Activated T-cell treated with anti-CD3 and anti-CD28 coated beads, Interleukin-2, amount 50 U/mL, for 4 hours (primary cell): ENCODE measurements at regions not wholly inside any gene's neighbourhood (a gene's known extent, or its start where the extent isn't known, plus 50 kb on each side); places are given as distances from the start of the nearest gene placed in this dataset.
A peak's percentile ranks its signal among the peaks of the same experiment; 100 is the strongest.

Experiments used
- ATAC-seq, 2 donors: fragments of 200-7000 bp; cut with Tn5 transposase; one replicate each; pipeline ENCODE4 v1.10.0; 2021
- DNase-seq: peaks from one replicate; pipeline ENCODE4 v3.0.0-alpha.2; 2020
- H3K27me3 Mint-ChIP-seq: one replicate; pipeline ENCODE4 v1.8.0; 2021; ENCODE audit warnings: low read depth, mixed read lengths
- H3K36me3 Mint-ChIP-seq: one replicate; pipeline ENCODE4 v1.8.0; 2022; ENCODE audit warnings: mixed read lengths; ENCODE audit not compliant: insufficient read depth
- H3K4me1 Mint-ChIP-seq: one replicate; pipeline ENCODE4 v1.8.0; 2021; ENCODE audit warnings: low read depth, mixed read lengths
- H3K4me3 Mint-ChIP-seq: one replicate; pipeline ENCODE4 v1.8.0; 2021; ENCODE audit warnings: mild to moderate bottlenecking, moderate library complexity, mixed read lengths
- H3K9me3 Mint-ChIP-seq: one replicate; pipeline ENCODE4 v1.8.0; 2021; ENCODE audit warnings: mixed read lengths

- Mint-ChIP-seq H3K4me3 (no peak overlapping the region), H3K9me3 (peaks cover 7% of the 10 kb centered on the region), H3K36me3 (no peaks in the 10 kb centered on the region), H3K4me1 (no peaks in the 10 kb centered on the region), H3K27me3 (no peaks in the 10 kb centered on the region)
- ATAC-seq: no peak
- no peak for DNase-seq
Observed at GRCh38 chr10:90313576-90314325, 544.1 kb downstream of the HTR7 start.

- DNase-seq (no peak), ATAC-seq (no peak)
- Mint-ChIP-seq H3K9me3 (no peaks in the 10 kb centered on the region), H3K36me3 (no peaks in the 10 kb centered on the region), H3K27me3 (no peaks in the 10 kb centered on the region), H3K4me3 (no peak overlapping the region), H3K4me1 (no peaks in the 10 kb centered on the region)
Observed at GRCh38 chr10:90314718-90315117, 543.1 kb downstream of the HTR7 start.

- ATAC-seq (no peak), DNase-seq (no peak)
- Mint-ChIP-seq H3K4me1 (no peaks in the 10 kb centered on the region), H3K4me3 (no peak overlapping the region), H3K27me3 (no peaks in the 10 kb centered on the region), H3K36me3 (no peaks in the 10 kb centered on the region), H3K9me3 (no peaks in the 10 kb centered on the region)
Observed at GRCh38 chr10:90317172-90317571, 540.7 kb downstream of the HTR7 start.

GRCh38 chr10:90318659-90319058, 539.2 kb downstream of the HTR7 start:
- ATAC-seq (no peak), DNase-seq (no peak)
- no peaks in the 10 kb centered on the region for H3K9me3 Mint-ChIP-seq
- no peaks in the 10 kb centered on the region for H3K36me3 Mint-ChIP-seq
- no peaks in the 10 kb centered on the region for H3K4me1 Mint-ChIP-seq
- H3K4me3 Mint-ChIP-seq: no peak overlapping the region
- no peaks in the 10 kb centered on the region for H3K27me3 Mint-ChIP-seq

GRCh38 chr10:90319188-90319914, 538.5 kb downstream of the HTR7 start:
- H3K9me3 Mint-ChIP-seq: no peaks in the 10 kb centered on the region
- no peaks in the 10 kb centered on the region for H3K4me1 Mint-ChIP-seq
- ATAC-seq (peak; percentile 70 to 77), DNase-seq (no peak)
- H3K4me3 Mint-ChIP-seq: no peak overlapping the region
- no peaks in the 10 kb centered on the region for H3K27me3 Mint-ChIP-seq
- H3K36me3 Mint-ChIP-seq: no peaks in the 10 kb centered on the region

GRCh38 chr10:90321132-90321816, 536.6 kb downstream of the HTR7 start:
- Mint-ChIP-seq H3K4me3 (no peak overlapping the region), H3K4me1 (no peaks in the 10 kb centered on the region), H3K36me3 (no peaks in the 10 kb centered on the region), H3K27me3 (no peaks in the 10 kb centered on the region), H3K9me3 (no peaks in the 10 kb centered on the region)
- DNase-seq (no peak), ATAC-seq (no peak)

- no peak for ATAC-seq
- Mint-ChIP-seq H3K27me3 (no peaks in the 10 kb centered on the region), H3K36me3 (no peaks in the 10 kb centered on the region), H3K4me3 (no peak overlapping the region), H3K4me1 (no peaks in the 10 kb centered on the region), H3K9me3 (no peaks in the 10 kb centered on the region)
- DNase-seq: no peak
Observed at GRCh38 chr10:90326498-90327267, 531.2 kb downstream of the HTR7 start.

GRCh38 chr10:90327611-90328010, 530.2 kb downstream of the HTR7 start:
- Mint-ChIP-seq H3K9me3 (no peaks in the 10 kb centered on the region), H3K27me3 (no peaks in the 10 kb centered on the region), H3K36me3 (no peaks in the 10 kb centered on the region), H3K4me3 (no peak overlapping the region), H3K4me1 (no peaks in the 10 kb centered on the region)
- DNase-seq (no peak), ATAC-seq (no peak)

- Mint-ChIP-seq H3K9me3 (no peaks in the 10 kb centered on the region), H3K27me3 (no peaks in the 10 kb centered on the region), H3K4me1 (no peaks in the 10 kb centered on the region), H3K36me3 (no peaks in the 10 kb centered on the region), H3K4me3 (no peak overlapping the region)
- ATAC-seq: no peak
- no peak for DNase-seq
Observed at GRCh38 chr10:90328459-90328858, 529.4 kb downstream of the HTR7 start.

- Mint-ChIP-seq H3K27me3 (no peaks in the 10 kb centered on the region), H3K9me3 (no peaks in the 10 kb centered on the region), H3K36me3 (no peaks in the 10 kb centered on the region), H3K4me1 (no peaks in the 10 kb centered on the region), H3K4me3 (no peak overlapping the region)
- DNase-seq (no peak), ATAC-seq (no peak)
Observed at GRCh38 chr10:90328896-90329295, 528.9 kb downstream of the HTR7 start.

GRCh38 chr10:90337316-90337715, 520.5 kb downstream of the HTR7 start:
- H3K4me1 Mint-ChIP-seq: no peaks in the 10 kb centered on the region
- H3K27me3 Mint-ChIP-seq: no peaks in the 10 kb centered on the region
- H3K9me3 Mint-ChIP-seq: no peaks in the 10 kb centered on the region
- H3K4me3 Mint-ChIP-seq: no peak overlapping the region
- ATAC-seq (no peak), DNase-seq (no peak)
- H3K36me3 Mint-ChIP-seq: no peaks in the 10 kb centered on the region

- Mint-ChIP-seq H3K4me3 (no peak overlapping the region), H3K4me1 (no peaks in the 10 kb centered on the region), H3K27me3 (no peaks in the 10 kb centered on the region), H3K9me3 (no peaks in the 10 kb centered on the region), H3K36me3 (no peaks in the 10 kb centered on the region)
- DNase-seq: no peak
- no peak for ATAC-seq
Observed at GRCh38 chr10:90342480-90342879, 515.4 kb downstream of the HTR7 start.

- H3K4me3 Mint-ChIP-seq: no peak overlapping the region
Observed at GRCh38 chr10:90344226-90344625, 513.6 kb downstream of the HTR7 start.

GRCh38 chr10:90347239-90347638, 510.6 kb downstream of the HTR7 start:
- Mint-ChIP-seq H3K9me3 (no peaks in the 10 kb centered on the region), H3K36me3 (no peaks in the 10 kb centered on the region), H3K4me1 (no peaks in the 10 kb centered on the region)

More at GRCh38 chr10:90344226-90344625, 513.6 kb downstream of the HTR7 start:
- no peaks in the 10 kb centered on the region for H3K36me3 Mint-ChIP-seq
- DNase-seq (no peak), ATAC-seq (no peak)
- no peaks in the 10 kb centered on the region for H3K9me3 Mint-ChIP-seq
- H3K27me3 Mint-ChIP-seq: no peaks in the 10 kb centered on the region
- no peaks in the 10 kb centered on the region for H3K4me1 Mint-ChIP-seq

More at GRCh38 chr10:90347239-90347638, 510.6 kb downstream of the HTR7 start:
- ATAC-seq: no peak
- no peak overlapping the region for H3K4me3 Mint-ChIP-seq
- no peak for DNase-seq
- H3K27me3 Mint-ChIP-seq: no peaks in the 10 kb centered on the region
